ENCODE measurements at regions not wholly inside any gene's neighbourhood (a gene's known extent, or its start where the extent isn't known, plus 50 kb on each side); places are given as distances from the start of the nearest gene placed in this dataset.

DNA sequence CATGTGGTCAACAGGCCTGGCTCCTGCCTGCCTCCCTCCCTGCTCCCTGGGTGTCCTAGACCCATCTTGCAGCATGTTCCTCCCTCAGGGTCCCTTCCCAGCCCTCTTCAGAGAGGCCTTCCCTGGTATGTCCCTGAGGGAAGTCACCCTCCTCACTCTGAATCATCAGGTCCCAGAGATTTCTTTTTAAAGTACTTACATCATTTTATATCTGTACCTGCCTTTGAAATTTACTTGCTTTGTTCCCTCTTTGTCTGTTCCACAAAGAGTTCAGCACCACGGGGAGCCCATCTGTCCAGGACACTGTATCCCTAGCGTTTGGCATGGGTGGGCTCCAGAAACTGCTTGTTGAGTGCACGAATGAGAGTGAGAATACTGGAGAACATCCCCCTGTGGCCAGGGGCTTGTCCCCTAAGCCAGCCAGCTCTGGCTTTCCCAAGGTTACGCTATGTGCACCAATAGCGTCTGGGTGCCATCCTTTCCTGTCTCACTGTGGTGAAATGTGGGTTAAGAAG is 50.6 kb upstream of the IGFBP3 start:
- TF ChIP-seq, protein P1, sequence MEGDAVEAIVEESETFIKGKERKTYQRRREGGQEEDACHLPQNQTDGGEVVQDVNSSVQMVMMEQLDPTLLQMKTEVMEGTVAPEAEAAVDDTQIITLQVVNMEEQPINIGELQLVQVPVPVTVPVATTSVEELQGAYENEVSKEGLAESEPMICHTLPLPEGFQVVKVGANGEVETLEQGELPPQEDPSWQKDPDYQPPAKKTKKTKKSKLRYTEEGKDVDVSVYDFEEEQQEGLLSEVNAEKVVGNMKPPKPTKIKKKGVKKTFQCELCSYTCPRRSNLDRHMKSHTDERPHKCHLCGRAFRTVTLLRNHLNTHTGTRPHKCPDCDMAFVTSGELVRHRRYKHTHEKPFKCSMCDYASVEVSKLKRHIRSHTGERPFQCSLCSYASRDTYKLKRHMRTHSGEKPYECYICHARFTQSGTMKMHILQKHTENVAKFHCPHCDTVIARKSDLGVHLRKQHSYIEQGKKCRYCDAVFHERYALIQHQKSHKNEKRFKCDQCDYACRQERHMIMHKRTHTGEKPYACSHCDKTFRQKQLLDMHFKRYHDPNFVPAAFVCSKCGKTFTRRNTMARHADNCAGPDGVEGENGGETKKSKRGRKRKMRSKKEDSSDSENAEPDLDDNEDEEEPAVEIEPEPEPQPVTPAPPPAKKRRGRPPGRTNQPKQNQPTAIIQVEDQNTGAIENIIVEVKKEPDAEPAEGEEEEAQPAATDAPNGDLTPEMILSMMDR (IDR thresholded peaks at IDR 0.05) = no peak
- TF ChIP-seq EZH2 (IDR thresholded peaks at IDR 0.05) = no peak
- TF ChIP-seq EZH2phosphoT487 (IDR thresholded peaks at IDR 0.05) = no peak
